CD14-positive monocyte (primary cell): ENCODE measurements at regions not wholly inside any gene's neighbourhood (a gene's known extent, or its start where the extent isn't known, plus 50 kb on each side); places are given as distances from the start of the nearest gene placed in this dataset.
A peak's percentile ranks its signal among the peaks of the same experiment; 100 is the strongest.

Source experiments
- DNase-seq, 3 donors: peaks; one replicate each; pipeline ENCODE4 v3.0.0-alpha.2; 2011 to 2022
- H2AFZ ChIP-seq: 2 replicates; pipeline ENCODE4 v1.6.0; 2012; ENCODE audit warnings: mild to moderate bottlenecking, low read depth, low read length, inconsistent platforms; ENCODE audit not compliant: insufficient read depth, poor library complexity, severe bottlenecking
- H3K27ac ChIP-seq, 2 donors: 1 replicate in 1 of 2; 2 replicates in 1 of 2; pipeline ENCODE4 v1.5.1; 2012 to 2013; ENCODE audit warnings: low read length in 2 of 2, control low read depth in 1 of 2, inconsistent platforms in 1 of 2, low read depth in 1 of 2, mild to moderate bottlenecking in 1 of 2
- H3K27me3 ChIP-seq, 2 donors: one replicate each; pipeline versions ENCODE4 v1.6.0 to v1.6.1; 2011 to 2013; ENCODE audit warnings: low read length in 2 of 2; ENCODE audit not compliant: control insufficient read depth in 2 of 2, insufficient read depth in 2 of 2
- H3K36me3 ChIP-seq, 2 donors: replicated peaks in 1 of 2; 1 replicate in 1 of 2; 2 replicates in 1 of 2; pipeline versions ENCODE4 v1.5.1 to v1.6.1; 2012 to 2013; ENCODE audit warnings: low read length in 2 of 2, control low read depth in 1 of 2, inconsistent platforms in 1 of 2, mild to moderate bottlenecking in 1 of 2; ENCODE audit not compliant: insufficient read depth in 2 of 2, control insufficient read depth in 1 of 2
- H3K4me1 ChIP-seq, 2 donors: 1 replicate in 1 of 2; 2 replicates in 1 of 2; pipeline versions ENCODE4 v1.5.1 to v1.6.1; 2012 to 2013; ENCODE audit warnings: low read length in 2 of 2, control low read depth in 1 of 2, inconsistent platforms in 1 of 2, mild to moderate bottlenecking in 1 of 2, moderate library complexity in 1 of 2; ENCODE audit not compliant: insufficient read depth in 2 of 2, control insufficient read depth in 1 of 2
- H3K4me2 ChIP-seq: replicated peaks from 2 replicates; pipeline ENCODE3; 2012; ENCODE audit warnings: low read length, moderate library complexity, mild to moderate bottlenecking; ENCODE audit not compliant: poor library complexity, severe bottlenecking; ENCODE audit errors: extremely low read depth
- H3K4me3 ChIP-seq, 3 experiments: fragments of 200-600 bp in 1 of 3; sonication (generic) in 1 of 3; replicated peaks in 1 of 3; 1 replicate in 2 of 3; 2 replicates in 1 of 3; pipeline ENCODE4 v1.5.1; 2011 to 2013; ENCODE audit warnings: low read length in 3 of 3, mild to moderate bottlenecking in 3 of 3, control low read depth in 2 of 3, low read depth in 2 of 3, inconsistent platforms in 1 of 3, moderate library complexity in 1 of 3
- H3K79me2 ChIP-seq: 2 replicates; pipeline ENCODE4 v1.6.0; 2012; ENCODE audit warnings: mild to moderate bottlenecking, control low read depth, inconsistent platforms, low read length, moderate library complexity; ENCODE audit not compliant: insufficient read depth
- H3K9ac ChIP-seq: 2 replicates; pipeline ENCODE4 v1.6.0; 2017; ENCODE audit warnings: low read length, mild to moderate bottlenecking; ENCODE audit not compliant: insufficient read depth, poor library complexity, severe bottlenecking
- H3K9me3 ChIP-seq, 2 donors: replicated peaks in 1 of 2; 1 replicate in 1 of 2; 2 replicates in 1 of 2; pipeline versions ENCODE4 v1.5.1 to v1.6.1; 2012 to 2013; ENCODE audit warnings: low read length in 2 of 2, control low read depth in 1 of 2; ENCODE audit not compliant: control insufficient read depth in 1 of 2, insufficient read depth in 1 of 2
- H4K20me1 ChIP-seq: 2 replicates; pipeline ENCODE4 v1.6.0; 2012; ENCODE audit warnings: mild to moderate bottlenecking, low read length, control low read depth, moderate library complexity; ENCODE audit not compliant: insufficient read depth
- H3K27ac Mint-ChIP-seq, 7 donors: one replicate each; pipeline ENCODE4 v1.8.0; 2020; ENCODE audit warnings: mild to moderate bottlenecking in 7 of 7, mixed read lengths in 7 of 7, moderate library complexity in 6 of 7, inconsistent platforms in 2 of 7
- H3K27me3 Mint-ChIP-seq, 3 donors: one replicate each; pipeline ENCODE4 v1.8.0; 2021 to 2022; ENCODE audit warnings: low read depth in 3 of 3, mild to moderate bottlenecking in 3 of 3, mixed read lengths in 3 of 3, moderate library complexity in 3 of 3, inconsistent platforms in 1 of 3
- H3K36me3 Mint-ChIP-seq, 2 donors: one replicate each; pipeline ENCODE4 v1.8.0; 2020; ENCODE audit warnings: mixed read lengths in 2 of 2, inconsistent platforms in 1 of 2, mild to moderate bottlenecking in 1 of 2
- H3K4me1 Mint-ChIP-seq: one replicate; pipeline ENCODE4 v1.8.0; 2020; ENCODE audit warnings: mild to moderate bottlenecking, mixed read lengths
- H3K4me3 Mint-ChIP-seq, 2 donors: one replicate each; pipeline ENCODE4 v1.8.0; 2020; ENCODE audit warnings: mild to moderate bottlenecking in 2 of 2, mixed read lengths in 2 of 2, moderate library complexity in 1 of 2
- H3K9me3 Mint-ChIP-seq, 7 donors: one replicate each; pipeline ENCODE4 v1.8.0; 2020 to 2022; ENCODE audit warnings: mixed read lengths in 7 of 7, mild to moderate bottlenecking in 6 of 7, moderate library complexity in 6 of 7, inconsistent platforms in 2 of 7
- CTCF ChIP-seq: fragments of 200-600 bp; IDR thresholded peaks from one replicate; pipeline ENCODE4 v1.8.0; 2022; ENCODE audit warnings: antibody characterized with exemption, mild to moderate bottlenecking
- WGBS: methylation state at CpG from one replicate; pipeline ENCODE4 v1.1.5; 2013; ENCODE audit warnings: missing lambda C conversion rate; ENCODE audit not compliant: insufficient coverage; 5-methylcytosine and 5-hydroxymethylcytosine counted together
- intact Hi-C, 2 donors: fragments of 100-400 bp; cut with micrococcal nuclease; formaldehyde crosslinking; loops; one replicate each; pipeline versions ENCODE4 v1.15.0 to v1.15.1; 2023

GRCh38 chr10:88027570-88027969 lies 164.1 kb downstream of the PTEN start:
- no peaks in the 10 kb centered on the region for H3K79me2 ChIP-seq
- peak overlapping the region; percentile 30 to 57 for H3K27ac ChIP-seq
- H3K9ac ChIP-seq: no peak overlapping the region
- H3K4me3 Mint-ChIP-seq: peak overlapping the region in 1 of 2 donors; percentile 61
- H2AFZ ChIP-seq: no peak overlapping the region
- no peaks in the 10 kb centered on the region for H3K36me3 ChIP-seq
- H3K4me1 ChIP-seq: peaks cover 23 to 24% of the 10 kb centered on the region in 2 donors
- intact Hi-C loops: loop anchor here in 1 of 2 donors (10.0 kb wide), 1 partner anchor 87 kb away; no protein-coding TSS in a partner anchor
- H3K9me3 Mint-ChIP-seq: peaks cover 0 to 5% (median 0%) of the 10 kb centered on the region in 7 donors
- DNase-seq: peak; percentile 77 to 86 (median 86)
- H3K4me3 ChIP-seq: no peak overlapping the region
- H3K9me3 ChIP-seq: no peaks in the 10 kb centered on the region
- no peaks in the 10 kb centered on the region for H3K36me3 Mint-ChIP-seq
- no peaks in the 10 kb centered on the region for H3K27me3 ChIP-seq
- H3K27me3 Mint-ChIP-seq: no peaks in the 10 kb centered on the region
- peaks cover 32% of the 10 kb centered on the region for H3K4me1 Mint-ChIP-seq
- TF ChIP-seq CTCF: no peak
- H3K27ac Mint-ChIP-seq: peak overlapping the region; percentile 73 to 93 (median 86)
- H4K20me1 ChIP-seq: no peaks in the 10 kb centered on the region
- no CpG with 5 or more reads among the region's 4 CpGs for WGBS
- peak overlapping the region; percentile 8 for H3K4me2 ChIP-seq

- no peaks in the 10 kb centered on the region for H3K79me2 ChIP-seq
- H3K27me3 ChIP-seq: no peaks in the 10 kb centered on the region
- Mint-ChIP-seq H3K4me1 (peaks cover 34% of the 10 kb centered on the region), H3K4me3 (no peak overlapping the region), H3K27me3 (no peaks in the 10 kb centered on the region), H3K27ac (peak overlapping the region; percentile 17 to 93 (median 86)), H3K36me3 (no peaks in the 10 kb centered on the region), H3K9me3 (peaks cover 0 to 5% (median 0%) of the 10 kb centered on the region in 7 donors)
- DNase-seq: no peak
- peak overlapping the region in 1 of 2 donors; percentile 30 for H3K27ac ChIP-seq
- peak overlapping the region; percentile 8 for H3K4me2 ChIP-seq
- peaks cover 23 to 24% of the 10 kb centered on the region in 2 donors for H3K4me1 ChIP-seq
- intact Hi-C loops: loop anchor here in 1 of 2 donors (10.0 kb wide), 1 partner anchor 87 kb away; no protein-coding TSS in a partner anchor
- H3K4me3 ChIP-seq: no peak overlapping the region
- no CpG with 5 or more reads among the region's 1 CpG for WGBS
- no peaks in the 10 kb centered on the region for H3K36me3 ChIP-seq
- TF ChIP-seq CTCF: no peak
- no peaks in the 10 kb centered on the region for H4K20me1 ChIP-seq
- no peak overlapping the region for H3K9ac ChIP-seq
- H2AFZ ChIP-seq: no peak overlapping the region
- H3K9me3 ChIP-seq: no peaks in the 10 kb centered on the region
Measured at GRCh38 chr10:88028072-88028471, 164.6 kb downstream of the PTEN start.
